ACC112 (cell line): ENCODE measurements at regions not wholly inside any gene's neighbourhood (a gene's known extent, or its start where the extent isn't known, plus 50 kb on each side); places are given as distances from the start of the nearest gene placed in this dataset.

Experiments used
- H2AFZ ChIP-seq: fragments of 200-600 bp; sonication (generic); one replicate; pipeline ENCODE4 v1.6.0; 2017; ENCODE audit warnings: antibody characterized with exemption, low read length; ENCODE audit not compliant: unreplicated experiment
- H3K27ac ChIP-seq: fragments of 200-600 bp; sonication (generic); 2 replicates; pipeline ENCODE4 v1.5.1; 2014; ENCODE audit warnings: low read depth, mild to moderate bottlenecking, antibody characterized with exemption, low read length, moderate library complexity
- H3K27me3 ChIP-seq: fragments of 200-600 bp; sonication (generic); 2 replicates; pipeline ENCODE4 v1.6.1; 2014; ENCODE audit warnings: mild to moderate bottlenecking, antibody characterized with exemption, low read length, moderate library complexity, mixed read lengths; ENCODE audit not compliant: insufficient read depth
- H3K36me3 ChIP-seq: fragments of 200-600 bp; sonication (generic); 2 replicates; pipeline ENCODE4 v1.6.1; 2016; ENCODE audit warnings: mild to moderate bottlenecking, antibody characterized with exemption, low read length, moderate library complexity, mixed read lengths; ENCODE audit not compliant: insufficient read depth
- H3K4me1 ChIP-seq: fragments of 200-600 bp; sonication (generic); one replicate; pipeline ENCODE4 v1.6.1; 2016; ENCODE audit warnings: low read length, mixed read lengths; ENCODE audit not compliant: insufficient read depth, unreplicated experiment, control insufficient read depth
- H3K4me3 ChIP-seq: fragments of 200-600 bp; sonication (generic); 2 replicates; pipeline ENCODE4 v1.5.1; 2014; ENCODE audit warnings: mild to moderate bottlenecking, low read depth, low read length
- H3K79me2 ChIP-seq: fragments of 200-600 bp; sonication (generic); one replicate; pipeline ENCODE4 v1.6.0; 2016; ENCODE audit warnings: low read length; ENCODE audit not compliant: control insufficient read depth, unreplicated experiment, insufficient read depth

DNA sequence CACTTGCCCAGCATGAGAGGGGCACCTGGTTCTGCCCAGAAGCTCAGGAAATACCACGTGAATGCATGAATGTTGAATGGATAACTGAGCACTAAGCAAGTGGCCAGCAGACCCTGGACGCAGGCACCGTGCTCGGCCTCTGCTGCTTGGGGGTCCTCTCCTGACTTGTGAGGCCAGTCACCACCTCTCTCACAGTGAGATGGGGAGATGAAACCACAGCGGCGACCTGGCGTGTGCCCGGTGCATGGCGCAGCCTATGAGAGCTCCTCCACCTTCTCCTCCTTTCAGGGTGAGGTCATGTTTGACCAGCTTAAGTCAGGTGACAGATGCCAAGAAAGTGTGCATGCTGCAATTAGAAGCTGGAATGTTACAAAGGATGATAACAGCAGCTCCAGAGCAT is 75.5 kb downstream of the HMX1 start:
- H3K79me2 ChIP-seq: no peaks in the 10 kb centered on the region
- H3K36me3 ChIP-seq: no peaks in the 10 kb centered on the region
- H2AFZ ChIP-seq: no peak overlapping the region
- H3K27me3 ChIP-seq: no peaks in the 10 kb centered on the region
- no peak overlapping the region for H3K4me3 ChIP-seq
- no peak overlapping the region for H3K27ac ChIP-seq
- H3K4me1 ChIP-seq: no peaks in the 10 kb centered on the region

DNA sequence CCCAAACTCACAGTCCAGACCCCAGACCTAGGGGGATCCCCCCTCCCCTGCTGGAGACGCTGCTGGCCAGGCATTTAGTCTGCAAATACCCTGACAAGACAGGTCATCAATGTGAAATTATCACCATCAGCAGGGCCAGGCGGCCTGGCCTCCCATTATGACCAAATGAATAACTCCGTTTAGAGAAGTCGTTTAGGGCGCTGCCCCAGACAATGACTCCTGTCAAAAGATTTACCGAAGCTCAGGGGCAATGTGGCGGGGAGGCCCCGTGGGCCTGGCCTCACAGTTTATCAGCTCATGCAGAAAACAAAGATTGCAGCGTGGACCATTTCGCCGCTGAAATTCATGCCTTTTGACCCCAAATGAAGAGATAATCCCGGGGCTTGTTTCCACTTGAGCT is 76.5 kb downstream of the HMX1 start:
- Histone ChIP-seq H3K27me3 (no peaks in the 10 kb centered on the region), H3K27ac (no peak overlapping the region), H3K4me3 (no peak overlapping the region), H3K79me2 (no peaks in the 10 kb centered on the region), H3K4me1 (no peaks in the 10 kb centered on the region), H2AFZ (no peak overlapping the region), H3K36me3 (no peaks in the 10 kb centered on the region)

DNA sequence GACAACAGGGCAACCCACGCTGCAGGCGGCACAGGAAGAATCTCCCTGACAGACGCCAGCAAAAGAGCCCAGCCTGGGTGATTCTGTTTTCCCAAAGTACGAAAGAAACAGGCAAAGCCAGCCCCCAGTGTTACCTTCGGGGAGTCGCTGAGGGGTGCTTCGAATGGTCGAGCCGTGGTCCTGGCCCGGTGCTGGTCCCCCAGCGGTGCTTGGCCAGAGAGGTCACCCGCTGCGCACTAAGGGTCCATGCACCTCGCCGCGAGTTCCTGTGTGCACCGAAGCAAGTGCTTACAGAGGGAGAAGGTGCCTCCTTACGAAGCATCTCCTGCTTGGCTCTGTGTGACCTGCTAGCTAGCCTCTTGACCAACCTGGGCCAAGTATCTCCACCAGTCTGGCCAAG is 77.1 kb downstream of the HMX1 start:
- Histone ChIP-seq H3K36me3 (no peaks in the 10 kb centered on the region), H3K4me3 (no peak overlapping the region), H3K79me2 (no peaks in the 10 kb centered on the region), H3K27ac (no peak overlapping the region), H3K4me1 (no peaks in the 10 kb centered on the region), H3K27me3 (no peaks in the 10 kb centered on the region), H2AFZ (no peak overlapping the region)

DNA sequence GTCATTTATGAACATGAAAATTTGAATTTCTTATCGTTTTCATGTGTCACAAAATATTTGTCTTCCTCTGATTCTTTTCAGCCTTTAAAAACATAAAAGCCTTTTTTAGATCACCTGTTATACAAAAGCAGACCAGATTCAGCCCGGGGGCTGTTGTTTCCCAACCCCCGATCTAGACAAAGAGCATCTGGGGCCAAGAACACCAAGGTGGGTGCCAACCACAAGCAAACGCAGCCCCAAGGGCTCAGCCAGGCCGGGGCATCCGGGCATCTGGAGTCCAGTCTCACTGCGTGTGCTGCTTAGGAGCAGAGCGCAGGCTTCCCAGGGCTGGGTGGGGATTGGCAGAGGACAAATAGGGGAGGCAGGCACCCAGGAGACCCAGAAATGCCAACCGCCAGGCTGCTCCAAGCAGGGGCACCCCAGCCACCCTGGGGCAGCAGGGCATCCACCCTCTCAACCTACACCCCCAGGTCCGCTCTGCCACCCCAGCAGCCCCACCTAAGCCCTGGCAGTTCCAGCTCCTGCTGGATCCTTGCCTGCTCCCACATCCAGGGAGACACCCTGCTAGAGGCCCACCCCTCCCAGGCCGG is 78.0 kb downstream of the HMX1 start:
- Histone ChIP-seq H3K27ac (no peak overlapping the region), H3K36me3 (no peaks in the 10 kb centered on the region), H3K4me1 (no peaks in the 10 kb centered on the region), H3K4me3 (no peak overlapping the region), H3K79me2 (no peaks in the 10 kb centered on the region), H2AFZ (no peak overlapping the region), H3K27me3 (no peaks in the 10 kb centered on the region)

DNA sequence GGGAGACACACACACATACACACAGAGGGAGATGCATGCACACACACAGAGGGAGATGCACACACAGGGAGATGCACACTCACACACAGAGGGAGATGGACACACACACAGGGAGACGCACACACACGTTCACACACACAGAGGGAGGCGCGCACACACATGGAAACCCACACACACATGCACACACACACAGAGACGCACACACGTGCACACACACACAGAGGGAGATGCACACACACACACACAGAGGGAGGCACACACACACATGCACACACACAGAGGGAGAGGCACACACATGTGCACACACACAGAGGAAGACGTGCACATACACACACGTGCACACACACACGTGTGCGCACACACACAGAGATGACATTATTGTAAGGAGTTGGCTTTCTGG is 79.1 kb downstream of the HMX1 start:
- no peaks in the 10 kb centered on the region for H3K4me1 ChIP-seq
- H3K27me3 ChIP-seq: no peaks in the 10 kb centered on the region
- H3K79me2 ChIP-seq: no peaks in the 10 kb centered on the region
- no peak overlapping the region for H3K4me3 ChIP-seq
- H3K27ac ChIP-seq: no peak overlapping the region
- H2AFZ ChIP-seq: no peak overlapping the region
- H3K36me3 ChIP-seq: no peaks in the 10 kb centered on the region

DNA sequence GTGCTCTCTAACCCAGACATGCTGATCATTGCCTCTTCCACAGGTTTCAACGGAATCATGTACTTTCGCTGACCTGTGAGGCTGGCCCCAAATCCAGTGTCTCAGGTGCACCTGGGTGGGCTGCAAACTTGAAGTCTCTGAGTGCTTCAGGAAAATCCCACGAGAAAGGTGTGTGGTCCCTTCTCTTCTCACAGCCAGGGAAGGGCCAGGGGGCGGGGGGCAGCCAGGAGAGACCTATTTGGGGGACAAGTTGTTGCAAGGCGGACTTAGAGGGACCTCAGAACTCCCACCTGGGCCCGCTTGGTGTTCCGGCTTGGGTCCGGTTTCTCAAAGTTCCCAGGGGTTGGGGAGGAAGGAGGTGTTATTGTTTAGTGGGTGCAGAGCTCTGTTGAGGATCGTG is 80.0 kb downstream of the HMX1 start:
- no peak overlapping the region for H3K4me3 ChIP-seq
- no peak overlapping the region for H3K27ac ChIP-seq
- H3K36me3 ChIP-seq: no peaks in the 10 kb centered on the region
- no peaks in the 10 kb centered on the region for H3K4me1 ChIP-seq
- H3K27me3 ChIP-seq: no peaks in the 10 kb centered on the region
- H2AFZ ChIP-seq: no peak overlapping the region
- H3K79me2 ChIP-seq: no peaks in the 10 kb centered on the region

DNA sequence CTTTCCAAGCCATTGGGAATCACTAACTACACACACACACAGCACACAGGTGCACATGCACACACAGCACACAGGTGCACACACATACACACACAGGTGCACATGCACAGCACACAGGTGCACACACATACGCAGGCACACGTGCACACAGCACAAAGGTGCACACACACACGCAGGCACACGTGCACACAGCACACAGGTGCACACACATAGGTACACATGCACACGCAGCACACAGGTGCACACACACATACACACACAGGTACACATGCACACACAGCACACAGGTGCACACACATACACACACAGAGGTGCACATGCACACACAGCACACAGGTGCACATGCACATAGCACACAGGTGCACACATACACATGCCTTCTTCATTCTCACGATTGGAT is 80.9 kb downstream of the HMX1 start:
- Histone ChIP-seq H3K36me3 (no peaks in the 10 kb centered on the region), H3K27ac (no peak overlapping the region), H3K79me2 (no peaks in the 10 kb centered on the region), H3K4me3 (no peak overlapping the region), H2AFZ (no peak overlapping the region), H3K4me1 (no peaks in the 10 kb centered on the region), H3K27me3 (no peaks in the 10 kb centered on the region)

DNA sequence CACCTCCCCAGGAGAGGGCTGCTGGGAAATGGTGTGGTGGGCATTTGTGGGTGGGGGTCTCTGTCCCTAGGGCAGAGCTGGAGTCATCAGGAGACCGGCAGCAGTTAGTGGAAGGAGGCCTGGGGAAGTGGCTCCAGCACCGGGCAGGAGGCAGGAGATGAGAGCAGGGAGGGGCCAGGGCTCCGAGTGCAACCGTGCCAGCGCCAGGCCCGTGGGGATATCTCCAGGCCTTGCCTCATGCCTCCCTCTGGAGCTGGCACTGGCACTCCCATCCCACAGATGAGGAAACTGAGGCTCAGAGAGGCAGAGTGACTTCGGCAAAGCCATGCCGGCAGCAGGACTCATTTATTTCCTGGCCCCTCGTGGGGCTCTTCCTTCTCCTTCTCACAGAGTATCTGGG is 83.5 kb downstream of the HMX1 start:
- Histone ChIP-seq H3K36me3 (no peaks in the 10 kb centered on the region), H2AFZ (no peak overlapping the region), H3K4me1 (no peaks in the 10 kb centered on the region), H3K4me3 (no peak overlapping the region), H3K27me3 (no peaks in the 10 kb centered on the region), H3K79me2 (no peaks in the 10 kb centered on the region), H3K27ac (no peak overlapping the region)

DNA sequence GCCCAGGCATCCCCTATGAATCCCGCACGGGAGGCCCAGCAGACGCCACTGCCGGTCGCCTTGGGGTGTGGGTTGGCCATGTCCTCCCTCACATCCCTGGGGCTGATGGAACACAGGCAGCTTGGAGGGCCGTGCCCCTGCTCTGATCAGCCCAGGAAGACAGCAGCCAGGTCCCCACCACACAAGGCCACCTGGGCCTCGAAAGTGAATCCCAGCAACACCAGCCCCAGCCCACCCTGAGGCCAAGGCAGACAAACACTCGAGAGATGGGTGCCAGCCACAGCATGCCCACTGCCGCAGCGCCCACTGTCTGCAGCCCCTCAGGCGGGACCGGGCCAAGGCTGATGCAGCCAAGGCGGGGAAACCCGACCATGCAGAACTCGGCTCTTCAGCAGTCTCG is 85.5 kb downstream of the HMX1 start:
- H3K27me3 ChIP-seq: no peaks in the 10 kb centered on the region
- H3K4me1 ChIP-seq: no peaks in the 10 kb centered on the region
- H3K4me3 ChIP-seq: no peak overlapping the region
- H3K27ac ChIP-seq: no peak overlapping the region
- no peak overlapping the region for H2AFZ ChIP-seq
- no peaks in the 10 kb centered on the region for H3K79me2 ChIP-seq
- H3K36me3 ChIP-seq: no peaks in the 10 kb centered on the region

DNA sequence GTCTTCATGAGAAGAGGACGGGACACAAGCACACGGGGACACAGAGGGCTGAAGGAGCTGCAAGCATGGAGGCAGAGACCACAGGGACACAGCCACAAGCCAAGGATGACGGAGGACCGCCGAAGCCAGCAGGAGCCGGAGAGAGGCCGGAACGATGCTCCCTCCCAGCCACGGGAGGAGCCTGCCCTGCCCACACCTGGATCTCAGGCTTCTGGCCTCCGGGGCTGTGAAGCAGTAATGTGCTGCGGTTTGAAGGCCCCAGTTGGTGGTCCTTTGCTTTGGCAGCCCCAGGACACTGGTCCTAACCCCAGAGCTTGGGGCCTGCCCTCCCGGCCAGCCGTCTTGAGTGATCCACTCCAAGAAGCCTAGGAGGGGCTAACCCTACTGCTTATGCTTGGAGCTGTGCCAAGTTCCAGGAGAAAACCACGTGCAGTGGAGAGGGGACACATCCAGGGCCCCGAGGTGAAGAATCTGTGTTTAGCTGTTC is 85.9 kb downstream of the HMX1 start:
- no peak overlapping the region for H3K4me3 ChIP-seq
- no peak overlapping the region for H2AFZ ChIP-seq
- no peak overlapping the region for H3K27ac ChIP-seq
- no peaks in the 10 kb centered on the region for H3K4me1 ChIP-seq
- no peaks in the 10 kb centered on the region for H3K36me3 ChIP-seq
- H3K79me2 ChIP-seq: no peaks in the 10 kb centered on the region
- H3K27me3 ChIP-seq: no peaks in the 10 kb centered on the region

DNA sequence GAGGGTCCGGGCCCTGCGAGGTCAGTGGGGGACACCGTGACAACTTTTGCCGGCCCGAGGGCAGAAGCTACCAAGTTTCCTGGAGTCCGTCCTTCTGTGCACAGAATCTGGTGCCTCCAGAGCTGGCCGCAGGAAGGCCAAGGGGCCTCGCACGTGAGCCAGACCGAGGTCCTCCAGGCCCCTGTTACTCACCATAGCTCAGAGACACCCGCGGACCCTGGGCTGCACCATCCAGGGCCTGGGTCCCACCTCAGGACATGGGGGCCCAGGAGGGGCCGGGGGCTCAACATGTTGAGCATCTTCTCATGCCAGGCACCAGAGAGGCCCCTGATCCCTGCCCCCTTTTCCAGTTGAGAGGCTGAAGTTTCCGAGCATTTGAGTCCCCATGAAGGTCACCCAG is 87.9 kb downstream of the HMX1 start:
- Histone ChIP-seq H3K27ac (no peak overlapping the region), H3K4me1 (no peaks in the 10 kb centered on the region), H3K27me3 (no peaks in the 10 kb centered on the region), H3K79me2 (no peaks in the 10 kb centered on the region), H2AFZ (no peak overlapping the region), H3K36me3 (no peaks in the 10 kb centered on the region), H3K4me3 (no peak overlapping the region)
